H1 (cell line): ENCODE measurements at regions not wholly inside any gene's neighbourhood (a gene's known extent, or its start where the extent isn't known, plus 50 kb on each side); places are given as distances from the start of the nearest gene placed in this dataset.

Experiments used
- CTCF ChIA-PET: fragments of 300-600 bp; sonication (Branson Sonifier 250); formaldehyde crosslinking; loops from one replicate; lab custom pipeline; 2021; ENCODE audit not compliant: partially characterized antibody; lab: Charles Lee
- POLR2A ChIA-PET: fragments of 300-600 bp; sonication (Branson Sonifier 250); formaldehyde crosslinking; loops from one replicate; lab custom pipeline; 2021; ENCODE audit warnings: inconsistent platforms; ENCODE audit not compliant: partially characterized antibody; lab: Charles Lee
- DNase-seq, 2 experiments: peaks; one replicate each; pipeline versions ENCODE4 v3.0.0 to v3.0.0-alpha.2; 2010 to 2022; ENCODE audit warnings: low spot score in 2 of 2, low read depth in 1 of 2, mixed read lengths in 1 of 2
- FAIRE-seq: peaks from 2 replicates; lab custom pipeline; 2011; peaks lifted over from hg19 to GRCh38; lab: Jason Lieb, UNC
- H2AFZ ChIP-seq: 2 replicates; pipeline ENCODE4 v1.8.1; 2012; ENCODE audit warnings: low read length, inconsistent platforms
- H2AK5ac ChIP-seq: 2 replicates; pipeline ENCODE4 v1.6.1; 2013; ENCODE audit warnings: low read depth, low read length
- H2BK120ac ChIP-seq: replicated peaks from 2 replicates; pipeline ENCODE3; 2013; ENCODE audit warnings: low read depth, low read length, inconsistent platforms
- H2BK12ac ChIP-seq: 2 replicates; pipeline ENCODE4 v1.6.1; 2013; ENCODE audit warnings: low read depth, low read length
- H2BK15ac ChIP-seq: 2 replicates; pipeline ENCODE4 v1.6.1; 2013; ENCODE audit warnings: low read length
- H2BK20ac ChIP-seq: 2 replicates; pipeline ENCODE4 v1.6.1; 2013; ENCODE audit warnings: low read length
- H2BK5ac ChIP-seq: 2 replicates; pipeline ENCODE4 v1.6.1; 2013; ENCODE audit warnings: low read depth, low read length
- H3K14ac ChIP-seq: 2 replicates; pipeline ENCODE4 v1.6.1; 2013; ENCODE audit warnings: inconsistent platforms; ENCODE audit not compliant: insufficient read length
- H3K18ac ChIP-seq: 2 replicates; pipeline ENCODE4 v1.6.1; 2013; ENCODE audit warnings: low read length; ENCODE audit errors: extremely low read depth
- H3K23ac ChIP-seq: 2 replicates; pipeline ENCODE4 v1.6.1; 2013; ENCODE audit warnings: inconsistent platforms; ENCODE audit not compliant: insufficient read length
- H3K23me2 ChIP-seq: 2 replicates; pipeline ENCODE4 v1.6.1; 2013; ENCODE audit warnings: low read depth, low read length
- H3K27ac ChIP-seq: 2 replicates; pipeline ENCODE4 v1.6.1; 2011; ENCODE audit warnings: low read depth, low read length, inconsistent platforms
- H3K27me3 ChIP-seq, 4 experiments: replicated peaks in 1 of 4; 1 replicate in 1 of 4; 2 replicates in 3 of 4; pipeline versions ENCODE4 v1.6.1 to v1.8.1; 2011 to 2013; ENCODE audit warnings: low read length in 3 of 4, mild to moderate bottlenecking in 3 of 4, inconsistent platforms in 2 of 4, mixed read lengths in 2 of 4, moderate library complexity in 1 of 4; ENCODE audit not compliant: control insufficient read depth in 3 of 4, insufficient read depth in 3 of 4; ENCODE audit errors: extremely low read depth in 1 of 4
- H3K36me3 ChIP-seq, 4 experiments: 2 replicates each; pipeline versions ENCODE4 v1.6.1 to v1.8.1; 2011 to 2013; ENCODE audit warnings: mild to moderate bottlenecking in 4 of 4, low read length in 3 of 4, moderate library complexity in 2 of 4, control low read depth in 1 of 4, inconsistent platforms in 1 of 4; ENCODE audit not compliant: insufficient read depth in 4 of 4, control insufficient read depth in 2 of 4
- H3K4ac ChIP-seq: replicated peaks from 2 replicates; pipeline ENCODE3; 2013; ENCODE audit warnings: low read length, low read depth, mixed read lengths, inconsistent platforms; ENCODE audit not compliant: insufficient read length
- H3K4me1 ChIP-seq, 4 experiments: replicated peaks in 1 of 4; 1 replicate in 1 of 4; 2 replicates in 3 of 4; pipeline versions ENCODE4 v1.6.1 to v1.8.1; 2011 to 2013; ENCODE audit warnings: low read length in 3 of 4, inconsistent platforms in 2 of 4, mixed read lengths in 1 of 4; ENCODE audit not compliant: insufficient read depth in 4 of 4, control insufficient read depth in 3 of 4
- H3K4me2 ChIP-seq, 2 experiments: 2 replicates each; pipeline versions ENCODE4 v1.6.1 to v1.8.1; 2011 to 2013; ENCODE audit warnings: low read depth in 2 of 2, low read length in 2 of 2, control low read depth in 1 of 2, inconsistent platforms in 1 of 2, mild to moderate bottlenecking in 1 of 2; ENCODE audit not compliant: insufficient read depth in 1 of 2
- H3K4me3 ChIP-seq, 4 experiments: fragments of 200-600, 300-600 bp in 1 of 4; sonication (generic), shearing (Covaris generic), sonication (Bioruptor Twin) in 1 of 4; 2 replicates each; pipeline versions ENCODE4 v1.5.1 to v1.8.1; 2011 to 2016; ENCODE audit warnings: low read length in 4 of 4, low read depth in 3 of 4, control low read depth in 2 of 4, inconsistent platforms in 2 of 4, mild to moderate bottlenecking in 2 of 4, mixed read lengths in 1 of 4, moderate library complexity in 1 of 4; ENCODE audit not compliant: insufficient read depth in 2 of 4; ENCODE audit errors: extremely low read depth in 1 of 4
- H3K56ac ChIP-seq: replicated peaks from 2 replicates; pipeline ENCODE3; 2013; ENCODE audit warnings: low read depth, mild to moderate bottlenecking, mixed read lengths, low read length, inconsistent platforms; ENCODE audit not compliant: insufficient read length
- H3K79me1 ChIP-seq: 2 replicates; pipeline ENCODE4 v1.6.1; 2013; ENCODE audit warnings: low read depth, low read length, control low read depth
- H3K79me2 ChIP-seq, 2 experiments: 2 replicates each; pipeline versions ENCODE4 v1.6.1 to v1.8.1; 2012 to 2013; ENCODE audit warnings: low read length in 2 of 2, mild to moderate bottlenecking in 2 of 2, inconsistent platforms in 1 of 2; ENCODE audit not compliant: insufficient read depth in 2 of 2, control insufficient read depth in 1 of 2
- H3K9ac ChIP-seq, 4 experiments: replicated peaks in 1 of 4; 1 replicate in 1 of 4; 2 replicates in 3 of 4; pipeline versions ENCODE4 v1.6.1 to v1.8.1; 2011 to 2013; ENCODE audit warnings: low read depth in 3 of 4, low read length in 3 of 4, control low read depth in 2 of 4, mild to moderate bottlenecking in 2 of 4, moderate library complexity in 2 of 4, inconsistent platforms in 1 of 4; ENCODE audit errors: extremely low read depth in 1 of 4
- H3K9me3 ChIP-seq, 2 experiments: 2 replicates each; pipeline versions ENCODE4 v1.6.1 to v1.8.1; 2012 to 2013; ENCODE audit warnings: mild to moderate bottlenecking in 2 of 2, moderate library complexity in 2 of 2, control low read depth in 1 of 2, inconsistent platforms in 1 of 2, low read depth in 1 of 2, low read length in 1 of 2, mixed read lengths in 1 of 2; ENCODE audit not compliant: insufficient read depth in 2 of 2
- H4K20me1 ChIP-seq, 2 experiments: replicated peaks in 1 of 2; 2 replicates each; pipeline versions ENCODE3 to v1.8.1; 2011 to 2013; ENCODE audit warnings: inconsistent platforms in 2 of 2, low read length in 2 of 2, mild to moderate bottlenecking in 1 of 2; ENCODE audit not compliant: insufficient read depth in 2 of 2, control insufficient read depth in 1 of 2
- H4K5ac ChIP-seq: 2 replicates; pipeline ENCODE4 v1.6.1; 2013; ENCODE audit warnings: low read length, low read depth, mixed read lengths, inconsistent platforms; ENCODE audit not compliant: insufficient read length
- H4K8ac ChIP-seq: 2 replicates; pipeline ENCODE4 v1.8.0; 2013; ENCODE audit warnings: mild to moderate bottlenecking, moderate library complexity, low read length, inconsistent platforms; ENCODE audit not compliant: insufficient read depth; ENCODE audit errors: extremely low read depth
- H4K91ac ChIP-seq: replicated peaks from 2 replicates; pipeline ENCODE3; 2013; ENCODE audit warnings: low read length, mixed read lengths, inconsistent platforms; ENCODE audit not compliant: insufficient read length
- BRCA1 ChIP-seq: IDR thresholded peaks from 2 replicates; pipeline ENCODE4 v1.6.1; 2012; ENCODE audit warnings: low read depth, low read length, improper control_type of control experiment
- FOSL1 ChIP-seq: IDR thresholded peaks from 2 replicates; pipeline ENCODE4 v1.6.1; 2011; ENCODE audit warnings: mild to moderate bottlenecking, low read depth, low read length, moderate library complexity; ENCODE audit not compliant: insufficient read depth
- HDAC2 ChIP-seq, 2 experiments: fragments of 300-600 bp in 1 of 2; sonication (generic) in 1 of 2; IDR thresholded peaks; 2 replicates each; pipeline ENCODE4 v1.6.1; 2011 to 2012; ENCODE audit warnings: low read depth in 2 of 2, low read length in 2 of 2, mild to moderate bottlenecking in 2 of 2, moderate library complexity in 2 of 2, borderline replicate concordance in 1 of 2, inconsistent platforms in 1 of 2

GRCh38 chr4:129387666-129388065 is 291.7 kb downstream of the C4orf33 start:
- Histone ChIP-seq H3K4ac (no peak overlapping the region), H3K27ac (no peak overlapping the region), H4K91ac (no peak overlapping the region), H3K4me3 (no peak overlapping the region), H4K5ac (no peak overlapping the region), H2AK5ac (no peak overlapping the region), H2BK120ac (no peak overlapping the region), H2BK20ac (no peak overlapping the region), H4K20me1 (no peaks in the 10 kb centered on the region), H3K9ac (no peak overlapping the region), H2AFZ (no peak overlapping the region), H2BK5ac (no peak overlapping the region), H3K9me3 (peaks cover 3 to 9% of the 10 kb centered on the region in 2 experiments; a peak in 3 of 4 replicates), H2BK15ac (no peak overlapping the region), H3K18ac (no peak overlapping the region), H2BK12ac (no peak overlapping the region), H3K14ac (no peak overlapping the region), H3K79me1 (no peaks in the 10 kb centered on the region), H3K36me3 (no peaks in the 10 kb centered on the region), H4K8ac (no peak overlapping the region), H3K23ac (no peak overlapping the region), H3K4me2 (no peak overlapping the region), H3K56ac (no peak overlapping the region), H3K27me3 (no peaks in the 10 kb centered on the region), H3K4me1 (no peaks in the 10 kb centered on the region), H3K79me2 (no peaks in the 10 kb centered on the region), H3K23me2 (no peaks in the 10 kb centered on the region)
- no peak for DNase-seq
- TF ChIP-seq FOSL1 (no peak), HDAC2 (IDR thresholded peaks at IDR 0.05; ENCODE audit: borderline replicate concordance in 1 of 2, low read depth in 2 of 2, low read length in 2 of 2) (no peak), BRCA1 (no peak)
- POLR2A ChIA-PET, result no interaction called here
- CTCF ChIA-PET, result no interaction called here
- no peak for FAIRE-seq
